ENCODE measurements at regions not wholly inside any gene's neighbourhood (a gene's known extent, or its start where the extent isn't known, plus 50 kb on each side); places are given as distances from the start of the nearest gene placed in this dataset.
"Not testable (repeated sequence)": the region's sequence is repeated elsewhere in the genome, so short reads cannot be mapped to it uniquely, and the experiment has no call there.

DNA sequence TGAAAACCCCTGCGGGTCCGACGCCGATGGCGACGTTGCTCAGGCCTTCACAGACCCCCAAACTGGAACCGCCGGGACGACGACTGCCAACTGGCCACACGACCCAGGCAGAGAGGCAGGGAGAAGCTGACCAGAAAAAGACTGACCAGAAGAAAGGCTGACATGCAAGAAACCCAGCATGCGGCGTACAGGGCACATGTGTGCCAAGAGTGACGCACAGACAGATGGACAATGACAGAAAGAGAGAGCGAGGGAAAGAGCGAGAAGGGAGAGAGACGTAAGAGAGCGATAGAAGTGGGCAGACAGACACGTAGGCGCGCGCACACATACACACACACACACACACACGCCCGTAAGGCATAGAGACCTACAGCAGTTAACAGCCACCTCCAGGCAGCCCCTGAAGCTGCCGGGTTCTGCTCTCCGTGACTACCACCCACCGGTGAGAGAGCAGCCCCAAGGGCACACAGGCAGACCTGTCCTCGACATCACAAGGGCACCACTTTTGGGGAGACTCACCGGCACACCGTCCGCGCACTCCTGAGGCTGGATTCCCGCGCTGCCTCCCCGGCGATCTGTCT lies 67.2 kb upstream of the ZNF527 start:
- DNase-seq (ENCODE audit: low read depth) = no peak

- DNase-seq (ENCODE audit: low read depth) = peak; percentile 19
Observed at GRCh38 chr19:37304190-37304883, 66.6 kb upstream of the ZNF527 start.

- no peak for DNase-seq (ENCODE audit: low read depth)
Observed at GRCh38 chr19:37304884-37305255, 66.0 kb upstream of the ZNF527 start.

DNA sequence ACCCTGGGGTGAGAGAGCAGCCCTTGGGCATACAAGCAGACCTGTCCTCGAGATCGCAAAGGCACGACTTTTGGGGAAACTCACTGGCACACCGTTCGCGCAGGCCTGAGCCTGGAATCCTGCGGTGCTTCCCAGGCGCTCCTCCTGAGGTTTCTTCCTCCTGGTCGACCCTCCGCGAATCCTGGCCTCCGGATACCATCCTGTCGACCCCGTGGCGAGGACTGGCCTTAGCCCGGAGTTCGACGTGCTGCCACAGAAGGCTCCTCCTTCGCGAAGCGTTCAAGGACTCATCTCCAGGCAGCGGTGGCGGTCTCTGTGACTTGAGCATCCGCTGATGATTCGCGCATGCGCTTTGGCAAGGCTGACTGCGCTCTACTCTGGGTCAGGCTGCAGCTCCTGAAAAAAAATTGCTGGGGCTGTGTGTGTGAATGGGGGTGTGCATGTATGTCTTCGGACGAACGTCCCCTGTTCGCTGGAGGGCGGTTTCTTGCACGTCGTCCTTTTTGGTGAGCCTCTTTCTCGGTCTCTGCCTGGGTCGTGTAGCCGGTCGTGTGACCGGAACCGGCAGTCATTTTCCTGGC lies 64.4 kb upstream of the ZNF527 start:
- DNase-seq (ENCODE audit: low read depth) = no peak

- no peak for DNase-seq (ENCODE audit: low read depth)
Observed at GRCh38 chr19:37309834-37310575, 60.9 kb upstream of the ZNF527 start.

GRCh38 chr19:37312531-37313334 lies 58.2 kb upstream of the ZNF527 start:
- peak; percentile 43 for DNase-seq (ENCODE audit: low read depth)

DNA sequence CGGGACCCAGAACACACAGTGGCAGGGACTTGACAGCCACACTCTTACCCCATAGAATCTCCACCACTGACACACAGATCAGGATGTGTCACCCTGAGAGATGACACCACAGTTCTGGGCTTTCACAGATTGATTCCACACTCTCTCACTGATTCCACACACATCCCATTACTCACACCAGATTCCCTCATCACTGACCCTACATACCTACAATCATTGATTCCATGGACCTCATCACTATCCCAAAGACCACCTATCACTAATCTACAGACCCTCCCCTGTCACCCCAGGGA lies 57.6 kb upstream of the ZNF527 start:
- DNase-seq (ENCODE audit: low read depth) = no peak

GRCh38 chr19:37317403-37318209 lies 53.3 kb upstream of the ZNF527 start:
- peak; percentile 98 for DNase-seq (ENCODE audit: low read depth)

DNA sequence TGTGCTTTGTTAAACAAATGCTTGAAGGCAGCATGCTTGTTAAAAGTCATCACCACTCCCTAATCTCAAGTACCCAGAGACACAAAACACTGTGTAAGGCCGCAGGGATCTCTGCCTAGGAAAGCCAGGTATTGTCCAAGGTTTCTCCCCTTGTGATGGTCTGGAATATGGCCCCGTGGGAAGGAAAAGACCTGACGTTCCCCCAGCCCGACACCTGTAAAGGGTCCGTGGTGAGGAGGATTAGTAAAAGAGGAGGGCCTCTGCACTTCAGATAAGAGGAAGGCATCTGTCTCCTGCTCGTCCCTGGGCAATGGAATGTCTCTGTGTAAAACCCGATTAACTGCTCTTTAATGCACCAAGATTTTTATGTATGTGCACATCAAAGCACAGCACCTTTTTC lies 49.9 kb upstream of the ZNF527 start:
- DNase-seq (ENCODE audit: low read depth) = not testable (repeated sequence)

Data from Daoy (cell line).